GM12878 (cell line): ENCODE measurements at regions not wholly inside any gene's neighbourhood (a gene's known extent, or its start where the extent isn't known, plus 50 kb on each side); places are given as distances from the start of the nearest gene placed in this dataset.

Experiments used
- ATAC-seq: fragments of 200-7000 bp; cut with Tn5 transposase; 3 replicates; pipeline ENCODE4 v1.9.1; 2020; ENCODE audit warnings: mild to moderate bottlenecking, moderate library complexity
- BruUV-seq: library from RNA; stranded (reverse); fragments of 400-500 nt; replicated peaks from 2 replicates; lab custom pipeline; 2021; lab: Mats Ljungman, UMichigan
- CTCF ChIA-PET: fragments of 300-600 bp; sonication (Branson Sonifier 250); formaldehyde crosslinking; extraction: SDS; loops from one replicate; lab custom pipeline; 2021; ENCODE audit warnings: inconsistent platforms; lab: Yijun Ruan, JAX
- POLR2A ChIA-PET: fragments of 350-600 bp; formaldehyde crosslinking; extraction: SDS; loops from one replicate; lab custom pipeline; 2021; ENCODE audit warnings: inconsistent platforms; lab: Charles Lee
- RAD21 ChIA-PET: fragments of 300-600 bp; sonication (Branson Sonifier 250); formaldehyde crosslinking; loops from one replicate; lab custom pipeline; 2023; ENCODE audit warnings: antibody characterized with exemption; ENCODE audit not compliant: unreplicated experiment; lab: Charles Lee
- SMC1A ChIA-PET: fragments of 300-600 bp; sonication (Branson Sonifier 250); formaldehyde crosslinking; loops from one replicate; lab custom pipeline; 2023; ENCODE audit not compliant: unreplicated experiment, uncharacterized antibody; lab: Charles Lee
- DNase-seq: peaks from one replicate; pipeline ENCODE4 v3.0.0-alpha.2; 2011; ENCODE audit warnings: low read depth, low spot score
- FAIRE-seq: peaks from 3 replicates; lab custom pipeline; 2011; peaks lifted over from hg19 to GRCh38; lab: Jason Lieb, UNC
- H2AFZ ChIP-seq: 2 replicates; pipeline ENCODE4 v1.6.0; 2011; ENCODE audit warnings: low read depth, low read length, control low read depth; ENCODE audit not compliant: control insufficient read depth
- H3K27ac ChIP-seq: 2 replicates; pipeline ENCODE4 v1.5.1; 2011; ENCODE audit warnings: control low read depth; ENCODE audit not compliant: control insufficient read depth, insufficient read depth
- H3K27me3 ChIP-seq, 2 experiments: replicated peaks in 1 of 2; 2 replicates each; pipeline versions ENCODE4 v1.6.0 to v1.6.1; 2011; ENCODE audit warnings: low read length in 1 of 2; ENCODE audit not compliant: control insufficient read depth in 2 of 2, insufficient read depth in 2 of 2
- H3K36me3 ChIP-seq, 2 experiments: 2 replicates each; pipeline ENCODE4 v1.5.1; 2011; ENCODE audit warnings: low read length in 1 of 2; ENCODE audit not compliant: control insufficient read depth in 2 of 2, insufficient read depth in 2 of 2
- H3K4me1 ChIP-seq: 2 replicates; pipeline ENCODE4 v1.6.1; 2011; ENCODE audit warnings: mild to moderate bottlenecking, low read length, moderate library complexity, mixed read lengths; ENCODE audit not compliant: control insufficient read depth, insufficient read depth
- H3K4me2 ChIP-seq: 2 replicates; pipeline ENCODE4 v1.6.0; 2011; ENCODE audit warnings: control low read depth; ENCODE audit not compliant: control insufficient read depth, insufficient read depth
- H3K4me3 ChIP-seq: fragments of 200-600 bp; sonication (generic); 2 replicates; pipeline ENCODE4 v1.5.1; 2016
- H3K79me2 ChIP-seq: 2 replicates; pipeline ENCODE4 v1.6.0; 2011; ENCODE audit warnings: low read length; ENCODE audit not compliant: control insufficient read depth, insufficient read depth
- H3K9ac ChIP-seq: 2 replicates; pipeline ENCODE4 v1.8.0; 2011; ENCODE audit warnings: low read length, control low read depth, mixed read lengths; ENCODE audit not compliant: control insufficient read depth, insufficient read depth
- H3K9me3 ChIP-seq: replicated peaks from 3 replicates; pipeline ENCODE4 v1.5.1; 2011; ENCODE audit warnings: mild to moderate bottlenecking, low read length; ENCODE audit not compliant: control insufficient read depth, insufficient read depth
- H4K20me1 ChIP-seq: 2 replicates; pipeline ENCODE4 v1.6.0; 2011; ENCODE audit not compliant: control insufficient read depth, insufficient read depth
- ATF2 ChIP-seq: IDR thresholded peaks from 2 replicates; pipeline ENCODE4 v1.6.1; 2012; ENCODE audit warnings: low read length, inconsistent platforms
- BMI1 ChIP-seq: fragments of 450-650 bp; IDR thresholded peaks from 2 replicates; pipeline ENCODE4 v1.6.1; 2016; ENCODE audit warnings: mild to moderate bottlenecking, moderate library complexity, borderline replicate concordance
- BRCA1 ChIP-seq: IDR thresholded peaks from 2 replicates; pipeline ENCODE4 v1.6.1; 2011; ENCODE audit warnings: low read depth, low read length, improper control_type of control experiment
- FOXM1 ChIP-seq: IDR thresholded peaks from 2 replicates; pipeline ENCODE4 v1.6.1; 2012; ENCODE audit warnings: low read depth, mild to moderate bottlenecking, inconsistent platforms, low read length, moderate library complexity
- NFYA ChIP-seq: IDR thresholded peaks from 2 replicates; pipeline ENCODE4 v1.6.1; 2011; ENCODE audit warnings: low read depth, mild to moderate bottlenecking, low read length, improper control_type of control experiment, borderline replicate concordance
- NR2C1 ChIP-seq: fragments of 450-650 bp; IDR thresholded peaks from 2 replicates; pipeline ENCODE4 v1.6.1; 2017; ENCODE audit warnings: antibody characterized with exemption, mild to moderate bottlenecking, moderate library complexity
- SMAD1 ChIP-seq: fragments of 450-650 bp; IDR thresholded peaks from 2 replicates; pipeline ENCODE4 v1.6.1; 2018; ENCODE audit warnings: mild to moderate bottlenecking, low read depth; ENCODE audit not compliant: partially characterized antibody
- SREBF2 ChIP-seq: IDR thresholded peaks from 2 replicates; pipeline ENCODE4 v1.6.1; 2012; ENCODE audit warnings: mild to moderate bottlenecking, low read length
- SUZ12 ChIP-seq: fragments of 200-600 bp; sonication (generic); IDR thresholded peaks from one replicate; pipeline ENCODE4 v1.6.1; 2018; ENCODE audit warnings: antibody characterized with exemption, mild to moderate bottlenecking; ENCODE audit not compliant: unreplicated experiment
- ZNF622 ChIP-seq: fragments of 450-650 bp; IDR thresholded peaks from 2 replicates; pipeline ENCODE4 v1.6.1; 2017; ENCODE audit warnings: mild to moderate bottlenecking, inconsistent platforms
- WGBS: methylation state at CpG from one replicate; pipeline ENCODE4 v1.1.6; 2016; ENCODE audit warnings: low lambda C conversion rate; ENCODE audit not compliant: insufficient replicate concordance, insufficient coverage; ENCODE audit errors: missing lambda C conversion rate; 5-methylcytosine and 5-hydroxymethylcytosine counted together
- in situ Hi-C: fragments of 300-500 bp; cut with MboI; formaldehyde crosslinking; loops from 9 replicates; pipeline ENCODE4 v1.14.3; 2018; ENCODE audit warnings: mixed read lengths
- intact Hi-C: fragments of 100-400 bp; cut with micrococcal nuclease; formaldehyde crosslinking; loops from one replicate; pipeline ENCODE4 v1.14.2; 2022; ENCODE audit not compliant: unreplicated experiment

- Histone ChIP-seq H3K27me3 (no peaks in the 10 kb centered on the region; a peak in 1 of 4 replicates), H3K79me2 (no peaks in the 10 kb centered on the region), H3K4me2 (no peak overlapping the region), H3K36me3 (no peaks in the 10 kb centered on the region), H2AFZ (no peak overlapping the region), H3K9ac (no peak overlapping the region), H3K4me3 (no peak overlapping the region), H3K27ac (no peak overlapping the region), H3K9me3 (no peaks in the 10 kb centered on the region), H3K4me1 (no peaks in the 10 kb centered on the region), H4K20me1 (no peaks in the 10 kb centered on the region)
- WGBS, result 75% methylated on average over 1 of the region's 1 CpG
- no TSS peak for BruUV-seq
- DNase-seq (no peak), FAIRE-seq (no peak), ATAC-seq (no peak)
- no peak for TF ChIP-seq SMAD1
- TF ChIP-seq SUZ12, result no peak
- ChIA-PET POLR2A (no interaction called here), CTCF (interaction anchor here (1.0 kb wide), 1 partner anchor 117 kb away, joined by 4 read pairs; no protein-coding TSS in a partner anchor), RAD21 (interaction anchor here (0.9 kb wide), 1 partner anchor 18 kb away, joined by 3 read pairs; no protein-coding TSS in a partner anchor), SMC1A (no interaction called here)
- intact Hi-C loops (no loop called here), in situ Hi-C loops (no loop called here)
Measured at GRCh38 chr14:54230645-54231044, 166.2 kb upstream of the CDKN3 start.

GRCh38 chr14:54232735-54233134 is 164.1 kb upstream of the CDKN3 start:
- Histone ChIP-seq H3K9ac (no peak overlapping the region), H3K4me1 (no peaks in the 10 kb centered on the region), H3K79me2 (no peaks in the 10 kb centered on the region), H3K36me3 (no peaks in the 10 kb centered on the region), H3K27me3 (no peaks in the 10 kb centered on the region; a peak in 1 of 4 replicates)
- no peak for DNase-seq
- no peak for TF ChIP-seq NFYA
- TF ChIP-seq FOXM1, result no peak
- no peak for TF ChIP-seq ATF2
- no peak for TF ChIP-seq BMI1
- TF ChIP-seq ZNF622, result no peak
- TF ChIP-seq NR2C1, result no peak
- no peak for TF ChIP-seq SREBF2
- TF ChIP-seq BRCA1, result no peak
- TF ChIP-seq, all 136 proteins: peak for 0
- no TSS peak for BruUV-seq
- Histone ChIP-seq H3K9me3 (no peaks in the 10 kb centered on the region), H3K4me2 (no peak overlapping the region), H4K20me1 (no peaks in the 10 kb centered on the region), H2AFZ (no peak overlapping the region), H3K4me3 (no peak overlapping the region), H3K27ac (no peak overlapping the region)
- FAIRE-seq (no peak), ATAC-seq (no peak)
- ChIA-PET CTCF (no interaction called here), SMC1A (no interaction called here), POLR2A (no interaction called here), RAD21 (no interaction called here)
- intact Hi-C loops, result no loop called here
- in situ Hi-C loops, result no loop called here
